SK-N-SH (cell line): ENCODE measurements at regions not wholly inside any gene's neighbourhood (a gene's known extent, or its start where the extent isn't known, plus 50 kb on each side); places are given as distances from the start of the nearest gene placed in this dataset.

Experiments used
- CTCF ChIA-PET: fragments of 300-600, 350-600 bp; formaldehyde crosslinking; extraction: SDS; loops from one replicate; lab custom pipeline; 2021; lab: Yijun Ruan, JAX
- POLR2A ChIA-PET: fragments of 350-600 bp; sonication (Branson Sonifier 250); formaldehyde crosslinking; extraction: SDS; loops from one replicate; lab custom pipeline; 2020; ENCODE audit warnings: antibody characterized with exemption, inconsistent platforms; lab: Yijun Ruan, JAX
- DNase-seq: peaks from one replicate; pipeline ENCODE4 v3.0.0; 2012
- H2AFZ ChIP-seq: fragments of 200-600 bp; sonication (generic); 2 replicates; pipeline ENCODE4 v1.8.1; 2016; ENCODE audit warnings: antibody characterized with exemption, mild to moderate bottlenecking, low read depth
- H3F3A ChIP-seq: fragments of 200-600 bp; sonication (generic); replicated peaks from 2 replicates; pipeline ENCODE3; 2016; ENCODE audit warnings: antibody characterized with exemption, mild to moderate bottlenecking; ENCODE audit not compliant: insufficient read depth
- H3K27ac ChIP-seq, 2 experiments: fragments of 200-500 bp in 1 of 2; fragments of 200-600 bp in 1 of 2; sonication (Bioruptor generic) in 1 of 2; sonication (generic), shearing (Covaris generic) in 1 of 2; 2 replicates each; pipeline versions ENCODE4 v1.5.1 to v1.6.1; 2014 to 2016; ENCODE audit warnings: low read depth in 2 of 2, inconsistent platforms in 1 of 2, low read length in 1 of 2, mild to moderate bottlenecking in 1 of 2, mixed read lengths in 1 of 2
- H3K27me3 ChIP-seq: fragments of 200-600 bp; sonication (generic), shearing (Covaris generic); 2 replicates; pipeline ENCODE4 v1.6.1; 2016; ENCODE audit warnings: mixed run types; ENCODE audit not compliant: insufficient read depth
- H3K36me3 ChIP-seq, 2 experiments: fragments of 200-500 bp in 1 of 2; fragments of 200-600 bp in 1 of 2; sonication (Bioruptor generic) in 1 of 2; sonication (generic) in 1 of 2; replicated peaks in 1 of 2; 2 replicates each; pipeline versions ENCODE3 to v1.5.1; 2014 to 2016; ENCODE audit warnings: low read length in 1 of 2, mild to moderate bottlenecking in 1 of 2; ENCODE audit not compliant: insufficient read depth in 2 of 2, control insufficient read depth in 1 of 2
- H3K4me1 ChIP-seq, 2 experiments: fragments of 200-500 bp in 1 of 2; fragments of 200-600 bp in 1 of 2; sonication (Bioruptor generic) in 1 of 2; sonication (generic), shearing (Covaris generic) in 1 of 2; 2 replicates each; pipeline versions ENCODE4 v1.5.1 to v1.6.1; 2014 to 2016; ENCODE audit warnings: low read depth in 1 of 2, low read length in 1 of 2, mixed run types in 1 of 2; ENCODE audit not compliant: insufficient read depth in 2 of 2, control insufficient read depth in 1 of 2
- H3K4me2 ChIP-seq: fragments of 200-600 bp; sonication (generic), shearing (Covaris generic); 2 replicates; pipeline ENCODE4 v1.6.1; 2017; ENCODE audit warnings: mixed run types
- H3K4me3 ChIP-seq, 2 experiments: fragments of 200-500 bp in 1 of 2; fragments of 200-600 bp in 1 of 2; sonication (Bioruptor generic) in 1 of 2; sonication (generic), shearing (Covaris generic) in 1 of 2; 2 replicates each; pipeline versions ENCODE4 v1.5.1 to v1.8.1; 2014 to 2016; ENCODE audit warnings: low read depth in 2 of 2, inconsistent platforms in 1 of 2, low read length in 1 of 2, mild to moderate bottlenecking in 1 of 2, mixed read lengths in 1 of 2, moderate library complexity in 1 of 2
- H3K79me2 ChIP-seq: fragments of 200-600 bp; sonication (generic); 2 replicates; pipeline ENCODE4 v1.8.1; 2017; ENCODE audit warnings: mild to moderate bottlenecking; ENCODE audit not compliant: insufficient read depth
- H3K9ac ChIP-seq: fragments of 200-600 bp; sonication (generic); 2 replicates; pipeline ENCODE4 v1.6.1; 2017; ENCODE audit warnings: mixed run types
- H3K9me2 ChIP-seq: fragments of 200-600 bp; sonication (generic); 2 replicates; pipeline ENCODE4 v1.6.1; 2017; ENCODE audit warnings: mixed run types
- H3K9me3 ChIP-seq: fragments of 200-600 bp; sonication (generic); 2 replicates; pipeline ENCODE4 v1.6.1; 2017; ENCODE audit warnings: mixed run types, mild to moderate bottlenecking, moderate library complexity
- H4K20me1 ChIP-seq: fragments of 200-600 bp; sonication (generic); 2 replicates; pipeline ENCODE4 v1.6.1; 2017; ENCODE audit warnings: mild to moderate bottlenecking, mixed run types; ENCODE audit not compliant: insufficient read depth
- ELF1 ChIP-seq: IDR thresholded peaks from 2 replicates; pipeline ENCODE4 v1.4.0; 2012
- EP300 ChIP-seq, 2 experiments: IDR thresholded peaks; 2 replicates each; pipeline versions ENCODE4 v1.4.0 to v1.6.1; 2012; ENCODE audit warnings: borderline replicate concordance in 1 of 2, low read depth in 1 of 2, low read length in 1 of 2
- FOXJ3 ChIP-seq: sonication (generic); formaldehyde crosslinking; IDR thresholded peaks from 2 replicates; pipeline ENCODE4 v1.5.1; 2020; ENCODE audit warnings: mild to moderate bottlenecking, missing genetic modification reagents
- GABPA ChIP-seq: IDR thresholded peaks from 2 replicates; pipeline ENCODE4 v1.4.0; 2012; ENCODE audit warnings: low read depth, mild to moderate bottlenecking
- GATA2 ChIP-seq: sonication (generic); formaldehyde crosslinking; IDR thresholded peaks from 2 replicates; pipeline ENCODE4 v1.5.0; 2020; ENCODE audit warnings: mild to moderate bottlenecking, missing genetic modification reagents
- IRF3 ChIP-seq: fragments of 150-350 bp; IDR thresholded peaks from 2 replicates; pipeline ENCODE4 v1.6.1; 2016; ENCODE audit warnings: mild to moderate bottlenecking, low read depth, low read length
- JUND ChIP-seq: IDR thresholded peaks from 2 replicates; pipeline ENCODE4 v1.4.0; 2012
- MAX ChIP-seq: IDR thresholded peaks from 2 replicates; pipeline ENCODE4 v1.4.0; 2012; ENCODE audit warnings: low read depth
- MEF2A ChIP-seq: IDR thresholded peaks from 2 replicates; pipeline ENCODE4 v1.4.0; 2012; ENCODE audit warnings: low read depth, borderline replicate concordance
- NRF1 ChIP-seq: IDR thresholded peaks from 2 replicates; pipeline ENCODE4 v1.6.1; 2012; ENCODE audit warnings: low read depth, mild to moderate bottlenecking, low read length
- RAD21 ChIP-seq: IDR thresholded peaks from 2 replicates; pipeline ENCODE4 v1.6.1; 2012; ENCODE audit warnings: mild to moderate bottlenecking, low read length
- RCOR1 ChIP-seq: fragments of 150-350 bp; IDR thresholded peaks from 2 replicates; pipeline ENCODE4 v1.6.1; 2017; ENCODE audit warnings: antibody characterized with exemption, low read length
- SMC3 ChIP-seq: IDR thresholded peaks from 2 replicates; pipeline ENCODE4 v1.6.1; 2012; ENCODE audit warnings: low read depth, low read length, improper control_type of control experiment
- TEAD4 ChIP-seq: IDR thresholded peaks from 2 replicates; pipeline ENCODE4 v1.4.0; 2012; ENCODE audit warnings: mild to moderate bottlenecking, borderline replicate concordance; ENCODE audit not compliant: insufficient read depth
- USF2 ChIP-seq: fragments of 150-350 bp; IDR thresholded peaks from 2 replicates; pipeline ENCODE4 v1.6.1; 2017; ENCODE audit warnings: antibody characterized with exemption, low read length, low read depth, borderline replicate concordance
- YY1 ChIP-seq: IDR thresholded peaks from 2 replicates; pipeline ENCODE4 v1.4.0; 2012; ENCODE audit warnings: low read depth, mild to moderate bottlenecking
- WGBS: methylation state at CpG from one replicate; pipeline ENCODE4 v1.1.6; 2017; ENCODE audit warnings: low lambda C conversion rate; 5-methylcytosine and 5-hydroxymethylcytosine counted together
- TF ChIP-seq, protein P1 (sequence below): IDR thresholded peaks from 2 replicates; pipeline ENCODE4 v1.4.0; 2012; ENCODE audit warnings: low read depth, borderline replicate concordance
- TF ChIP-seq, protein P2 (sequence below): IDR thresholded peaks from 2 replicates; pipeline ENCODE4 v1.6.1; 2012; ENCODE audit warnings: mild to moderate bottlenecking, low read depth, low read length, moderate library complexity

DNA sequence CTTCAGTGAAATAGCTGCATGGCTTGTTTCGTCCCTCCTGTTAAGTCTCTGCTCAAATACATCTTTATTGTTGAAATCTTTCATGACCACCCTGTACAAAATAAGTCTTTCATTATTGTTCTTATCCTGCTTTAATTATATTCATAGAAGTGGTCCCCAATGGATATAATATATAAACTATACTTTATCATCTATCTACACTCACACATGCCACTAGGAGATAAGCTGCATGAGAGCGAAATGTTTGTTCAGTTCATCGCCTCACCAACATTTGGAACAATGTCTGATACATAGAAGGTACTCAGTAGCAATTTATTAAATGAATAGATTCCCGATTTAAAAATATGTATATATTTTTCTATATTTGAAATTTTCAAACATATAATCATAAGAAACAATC lies 254.0 kb upstream of the ATXN7L3B start:
- no peaks in the 10 kb centered on the region for H3F3A ChIP-seq
- no peak overlapping the region for H3K4me2 ChIP-seq
- no peak for DNase-seq
- H3K36me3 ChIP-seq: no peaks in the 10 kb centered on the region
- no peak overlapping the region for H3K4me3 ChIP-seq
- ChIA-PET POLR2A (no interaction called here), CTCF (no interaction called here)
- H4K20me1 ChIP-seq: no peaks in the 10 kb centered on the region
- no peaks in the 10 kb centered on the region for H3K9me3 ChIP-seq
- TF ChIP-seq JUND (no peak), MAX (no peak), GATA2 (CRISPR knock-in tag) (no peak), NRF1 (no peak), YY1 (no peak), USF2 (no peak), TEAD4 (no peak)
- TF ChIP-seq, all 33 proteins: peak for 0
- no peak overlapping the region for H3K9ac ChIP-seq
- H3K27me3 ChIP-seq: no peaks in the 10 kb centered on the region
- H3K4me1 ChIP-seq: no peaks in the 10 kb centered on the region
- 7% methylated on average over 4 of the region's 4 CpGs for WGBS
- no peaks in the 10 kb centered on the region for H3K9me2 ChIP-seq
- no peaks in the 10 kb centered on the region for H3K79me2 ChIP-seq
- H3K27ac ChIP-seq: no peak overlapping the region
- H2AFZ ChIP-seq: no peak overlapping the region

- POLR2A ChIA-PET: no interaction called here
- no peak for DNase-seq
- H3K9me2 ChIP-seq: no peaks in the 10 kb centered on the region
- CTCF ChIA-PET: no interaction called here
- H3K4me2 ChIP-seq: no peak overlapping the region
- H2AFZ ChIP-seq: no peak overlapping the region
- no peaks in the 10 kb centered on the region for H3K4me1 ChIP-seq
- H3F3A ChIP-seq: no peaks in the 10 kb centered on the region
- no peaks in the 10 kb centered on the region for H3K36me3 ChIP-seq
- no peaks in the 10 kb centered on the region for H4K20me1 ChIP-seq
- no peak overlapping the region for H3K27ac ChIP-seq
- WGBS: 47% methylated on average over 2 of the region's 2 CpGs
- no peak overlapping the region for H3K4me3 ChIP-seq
- no peak overlapping the region for H3K9ac ChIP-seq
- no peaks in the 10 kb centered on the region for H3K9me3 ChIP-seq
- no peaks in the 10 kb centered on the region for H3K79me2 ChIP-seq
- no peaks in the 10 kb centered on the region for H3K27me3 ChIP-seq
- no peak for TF ChIP-seq USF2
- TF ChIP-seq FOXJ3: no peak
- TF ChIP-seq ELF1: no peak
- no peak for TF ChIP-seq RCOR1
- TF ChIP-seq IRF3: no peak
- no peak for TF ChIP-seq RAD21
- no peak for TF ChIP-seq MEF2A
- TF ChIP-seq MAX: no peak
- TF ChIP-seq, protein P1, sequence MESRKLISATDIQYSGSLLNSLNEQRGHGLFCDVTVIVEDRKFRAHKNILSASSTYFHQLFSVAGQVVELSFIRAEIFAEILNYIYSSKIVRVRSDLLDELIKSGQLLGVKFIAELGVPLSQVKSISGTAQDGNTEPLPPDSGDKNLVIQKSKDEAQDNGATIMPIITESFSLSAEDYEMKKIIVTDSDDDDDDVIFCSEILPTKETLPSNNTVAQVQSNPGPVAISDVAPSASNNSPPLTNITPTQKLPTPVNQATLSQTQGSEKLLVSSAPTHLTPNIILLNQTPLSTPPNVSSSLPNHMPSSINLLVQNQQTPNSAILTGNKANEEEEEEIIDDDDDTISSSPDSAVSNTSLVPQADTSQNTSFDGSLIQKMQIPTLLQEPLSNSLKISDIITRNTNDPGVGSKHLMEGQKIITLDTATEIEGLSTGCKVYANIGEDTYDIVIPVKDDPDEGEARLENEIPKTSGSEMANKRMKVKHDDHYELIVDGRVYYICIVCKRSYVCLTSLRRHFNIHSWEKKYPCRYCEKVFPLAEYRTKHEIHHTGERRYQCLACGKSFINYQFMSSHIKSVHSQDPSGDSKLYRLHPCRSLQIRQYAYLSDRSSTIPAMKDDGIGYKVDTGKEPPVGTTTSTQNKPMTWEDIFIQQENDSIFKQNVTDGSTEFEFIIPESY: no peak
- TF ChIP-seq, protein P2, sequence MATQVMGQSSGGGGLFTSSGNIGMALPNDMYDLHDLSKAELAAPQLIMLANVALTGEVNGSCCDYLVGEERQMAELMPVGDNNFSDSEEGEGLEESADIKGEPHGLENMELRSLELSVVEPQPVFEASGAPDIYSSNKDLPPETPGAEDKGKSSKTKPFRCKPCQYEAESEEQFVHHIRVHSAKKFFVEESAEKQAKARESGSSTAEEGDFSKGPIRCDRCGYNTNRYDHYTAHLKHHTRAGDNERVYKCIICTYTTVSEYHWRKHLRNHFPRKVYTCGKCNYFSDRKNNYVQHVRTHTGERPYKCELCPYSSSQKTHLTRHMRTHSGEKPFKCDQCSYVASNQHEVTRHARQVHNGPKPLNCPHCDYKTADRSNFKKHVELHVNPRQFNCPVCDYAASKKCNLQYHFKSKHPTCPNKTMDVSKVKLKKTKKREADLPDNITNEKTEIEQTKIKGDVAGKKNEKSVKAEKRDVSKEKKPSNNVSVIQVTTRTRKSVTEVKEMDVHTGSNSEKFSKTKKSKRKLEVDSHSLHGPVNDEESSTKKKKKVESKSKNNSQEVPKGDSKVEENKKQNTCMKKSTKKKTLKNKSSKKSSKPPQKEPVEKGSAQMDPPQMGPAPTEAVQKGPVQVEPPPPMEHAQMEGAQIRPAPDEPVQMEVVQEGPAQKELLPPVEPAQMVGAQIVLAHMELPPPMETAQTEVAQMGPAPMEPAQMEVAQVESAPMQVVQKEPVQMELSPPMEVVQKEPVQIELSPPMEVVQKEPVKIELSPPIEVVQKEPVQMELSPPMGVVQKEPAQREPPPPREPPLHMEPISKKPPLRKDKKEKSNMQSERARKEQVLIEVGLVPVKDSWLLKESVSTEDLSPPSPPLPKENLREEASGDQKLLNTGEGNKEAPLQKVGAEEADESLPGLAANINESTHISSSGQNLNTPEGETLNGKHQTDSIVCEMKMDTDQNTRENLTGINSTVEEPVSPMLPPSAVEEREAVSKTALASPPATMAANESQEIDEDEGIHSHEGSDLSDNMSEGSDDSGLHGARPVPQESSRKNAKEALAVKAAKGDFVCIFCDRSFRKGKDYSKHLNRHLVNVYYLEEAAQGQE: no peak
- no peak for TF ChIP-seq SMC3
- no peak for TF ChIP-seq GABPA
- TF ChIP-seq YY1: no peak
- TF ChIP-seq EP300 (IDR thresholded peaks at IDR 0.05; ENCODE audit: borderline replicate concordance in 1 of 2, low read depth in 1 of 2, low read length in 1 of 2): no peak
Measured at GRCh38 chr12:74285773-74286172, 251.9 kb upstream of the ATXN7L3B start.
